ENCODE measurements at regions not wholly inside any gene's neighbourhood (a gene's known extent, or its start where the extent isn't known, plus 50 kb on each side); places are given as distances from the start of the nearest gene placed in this dataset.

- H3K4me3 ChIP-seq (ENCODE audit: low read length, poor library complexity, severe bottlenecking), result no peak overlapping the region
- no peaks in the 10 kb centered on the region for H3K79me2 ChIP-seq (ENCODE audit: insufficient read depth, low read length)
- no peaks in the 10 kb centered on the region for H3K9me3 ChIP-seq (ENCODE audit: insufficient read depth, low read depth, low read length)
- no peaks in the 10 kb centered on the region for H4K20me1 ChIP-seq (ENCODE audit: insufficient read depth, low read length, poor library complexity, severe bottlenecking)
- no peaks in the 10 kb centered on the region for H3K4me1 ChIP-seq (ENCODE audit: insufficient read depth, low read length, poor library complexity, severe bottlenecking)
- H2AFZ ChIP-seq (ENCODE audit: low read length), result no peak overlapping the region
- H3K27me3 ChIP-seq (ENCODE audit: insufficient read depth, low read length, poor library complexity, severe bottlenecking), result no peaks in the 10 kb centered on the region
- H3K36me3 ChIP-seq (ENCODE audit: insufficient read depth, low read length), result no peaks in the 10 kb centered on the region
- H3K9me2 ChIP-seq (replicated peaks; ENCODE audit: low read depth, low read length), result no peaks in the 10 kb centered on the region
- no peaks in the 10 kb centered on the region for H3F3A ChIP-seq (ENCODE audit: low read depth)
- TF ChIP-seq CTCF (conservative IDR thresholded peaks at IDR 0.05; ENCODE audit: low read length), result no peak
- no peak for TF ChIP-seq EZH2phosphoT487 (IDR thresholded peaks at IDR 0.05; ENCODE audit: borderline replicate concordance)
- no peak overlapping the region for H3K9ac ChIP-seq (ENCODE audit: low read depth, low read length, poor library complexity, severe bottlenecking)
- no peak overlapping the region for H3K4me2 ChIP-seq (ENCODE audit: low read depth, low read length, poor library complexity, severe bottlenecking)
These were observed 451.2 kb downstream of the PCDH7 start for GRCh38 chr4:31171362-31171761.

GRCh38 chr4:31175242-31175910, 455.2 kb downstream of the PCDH7 start:
- Histone ChIP-seq H3K36me3 (ENCODE audit: insufficient read depth, low read length) (no peaks in the 10 kb centered on the region), H3K4me2 (ENCODE audit: low read depth, low read length, poor library complexity, severe bottlenecking) (no peak overlapping the region), H3K27me3 (ENCODE audit: insufficient read depth, low read length, poor library complexity, severe bottlenecking) (no peaks in the 10 kb centered on the region), H3K79me2 (ENCODE audit: insufficient read depth, low read length) (no peaks in the 10 kb centered on the region), H3F3A (ENCODE audit: low read depth) (no peaks in the 10 kb centered on the region), H3K4me1 (ENCODE audit: insufficient read depth, low read length, poor library complexity, severe bottlenecking) (no peaks in the 10 kb centered on the region), H4K20me1 (ENCODE audit: insufficient read depth, low read length, poor library complexity, severe bottlenecking) (no peaks in the 10 kb centered on the region), H3K9ac (ENCODE audit: low read depth, low read length, poor library complexity, severe bottlenecking) (no peak overlapping the region), H3K9me3 (ENCODE audit: insufficient read depth, low read depth, low read length) (no peaks in the 10 kb centered on the region), H3K4me3 (ENCODE audit: low read length, poor library complexity, severe bottlenecking) (no peak overlapping the region), H2AFZ (ENCODE audit: low read length) (no peak overlapping the region), H3K9me2 (replicated peaks; ENCODE audit: low read depth, low read length) (no peaks in the 10 kb centered on the region)
- no peak for TF ChIP-seq CTCF (conservative IDR thresholded peaks at IDR 0.05; ENCODE audit: low read length)
- TF ChIP-seq EZH2phosphoT487 (IDR thresholded peaks at IDR 0.05; ENCODE audit: borderline replicate concordance), result no peak

- 0 out of 2 replicates have a peak, but pooled peaks cover 4% of the 10 kb centered on the region for H3K9me3 ChIP-seq (ENCODE audit: insufficient read depth, low read depth, low read length)
- no peaks in the 10 kb centered on the region for H3K4me1 ChIP-seq (ENCODE audit: insufficient read depth, low read length, poor library complexity, severe bottlenecking)
- H3K9ac ChIP-seq (ENCODE audit: low read depth, low read length, poor library complexity, severe bottlenecking), result no peak overlapping the region
- no peak overlapping the region for H3K4me2 ChIP-seq (ENCODE audit: low read depth, low read length, poor library complexity, severe bottlenecking)
- no peaks in the 10 kb centered on the region for H3K27me3 ChIP-seq (ENCODE audit: insufficient read depth, low read length, poor library complexity, severe bottlenecking)
- no peaks in the 10 kb centered on the region for H3F3A ChIP-seq (ENCODE audit: low read depth)
- H3K36me3 ChIP-seq (ENCODE audit: insufficient read depth, low read length), result no peaks in the 10 kb centered on the region
- H3K79me2 ChIP-seq (ENCODE audit: insufficient read depth, low read length), result no peaks in the 10 kb centered on the region
- no peak overlapping the region for H3K4me3 ChIP-seq (ENCODE audit: low read length, poor library complexity, severe bottlenecking)
- no peak for TF ChIP-seq CTCF (conservative IDR thresholded peaks at IDR 0.05; ENCODE audit: low read length)
- no peak for TF ChIP-seq EZH2phosphoT487 (IDR thresholded peaks at IDR 0.05; ENCODE audit: borderline replicate concordance)
- H3K9me2 ChIP-seq (replicated peaks; ENCODE audit: low read depth, low read length), result no peaks in the 10 kb centered on the region
- no peaks in the 10 kb centered on the region for H4K20me1 ChIP-seq (ENCODE audit: insufficient read depth, low read length, poor library complexity, severe bottlenecking)
- H2AFZ ChIP-seq (ENCODE audit: low read length), result no peak overlapping the region
These were observed 463.1 kb downstream of the PCDH7 start for GRCh38 chr4:31183256-31183655.

Measured in Loucy (cell line).